Lower leg skin (tissue), 4 donors: ENCODE measurements at regions not wholly inside any gene's neighbourhood (a gene's known extent, or its start where the extent isn't known, plus 50 kb on each side); places are given as distances from the start of the nearest gene placed in this dataset.
"Not testable (repeated sequence)": the region's sequence is repeated elsewhere in the genome, so short reads cannot be mapped to it uniquely, and the experiment has no call there.

Experiments used
- DNase-seq, 2 donors: peaks; one replicate each; pipeline ENCODE4 v3.0.0-alpha.2; 2019; ENCODE audit warnings: low spot score in 2 of 2
- H3K4me3 ChIP-seq: fragments of 200-600 bp; sonication (generic); 2 replicates; pipeline ENCODE4 v1.5.1; 2017; ENCODE audit warnings: mild to moderate bottlenecking, low read depth; ENCODE audit not compliant: poor library complexity, severe bottlenecking
- POLR2A ChIP-seq, 2 donors: fragments of 450-650 bp; IDR thresholded peaks; one replicate each; pipeline ENCODE4 v1.6.1; 2016 to 2017; ENCODE audit warnings: antibody characterized with exemption in 2 of 2, mild to moderate bottlenecking in 1 of 2, moderate library complexity in 1 of 2
- WGBS, 2 donors: methylation state at CpG; one replicate each; pipeline ENCODE4 v1.1.5; 2018; 5-methylcytosine and 5-hydroxymethylcytosine counted together
- intact Hi-C: fragments of 100-400 bp; cut with DNase I; formaldehyde crosslinking; loops from one replicate; pipeline ENCODE4 v1.15.0; 2023; ENCODE audit warnings: low total_unique reads
- TF ChIP-seq, protein P1 (sequence below), 3 donors: fragments of 450-650 bp; IDR thresholded peaks; one replicate each; pipeline ENCODE4 v1.5.1; 2016; ENCODE audit warnings: antibody characterized with exemption in 3 of 3, mild to moderate bottlenecking in 3 of 3, moderate library complexity in 2 of 3

DNA sequence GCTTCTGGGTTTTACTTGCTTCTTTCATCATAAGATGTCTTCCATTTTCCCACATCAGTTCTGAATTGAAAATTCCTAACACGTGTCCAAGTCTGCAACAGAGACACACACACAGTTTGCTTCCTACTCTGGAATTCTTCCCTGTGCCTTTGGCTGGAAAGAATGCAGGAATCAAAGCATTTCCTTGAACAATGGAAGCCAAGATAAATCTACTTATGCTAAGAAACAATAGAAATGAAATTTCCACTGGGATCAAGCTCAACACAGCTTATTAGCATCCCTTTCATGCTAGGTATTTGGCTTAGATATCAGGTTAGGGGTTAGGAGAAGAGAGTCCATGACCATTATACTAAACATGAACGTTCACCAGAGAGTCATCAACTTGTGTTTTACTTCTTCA, 101.1 kb upstream of the SCAF8 start:
- WGBS, 2 donors, result 29 to 34% methylated on average over 2 of the region's 2 CpGs
- TF ChIP-seq, protein P1, sequence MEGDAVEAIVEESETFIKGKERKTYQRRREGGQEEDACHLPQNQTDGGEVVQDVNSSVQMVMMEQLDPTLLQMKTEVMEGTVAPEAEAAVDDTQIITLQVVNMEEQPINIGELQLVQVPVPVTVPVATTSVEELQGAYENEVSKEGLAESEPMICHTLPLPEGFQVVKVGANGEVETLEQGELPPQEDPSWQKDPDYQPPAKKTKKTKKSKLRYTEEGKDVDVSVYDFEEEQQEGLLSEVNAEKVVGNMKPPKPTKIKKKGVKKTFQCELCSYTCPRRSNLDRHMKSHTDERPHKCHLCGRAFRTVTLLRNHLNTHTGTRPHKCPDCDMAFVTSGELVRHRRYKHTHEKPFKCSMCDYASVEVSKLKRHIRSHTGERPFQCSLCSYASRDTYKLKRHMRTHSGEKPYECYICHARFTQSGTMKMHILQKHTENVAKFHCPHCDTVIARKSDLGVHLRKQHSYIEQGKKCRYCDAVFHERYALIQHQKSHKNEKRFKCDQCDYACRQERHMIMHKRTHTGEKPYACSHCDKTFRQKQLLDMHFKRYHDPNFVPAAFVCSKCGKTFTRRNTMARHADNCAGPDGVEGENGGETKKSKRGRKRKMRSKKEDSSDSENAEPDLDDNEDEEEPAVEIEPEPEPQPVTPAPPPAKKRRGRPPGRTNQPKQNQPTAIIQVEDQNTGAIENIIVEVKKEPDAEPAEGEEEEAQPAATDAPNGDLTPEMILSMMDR (IDR thresholded peaks at IDR 0.05), result no peak
- TF ChIP-seq POLR2A (IDR thresholded peaks at IDR 0.05), result no peak
- intact Hi-C loops, result no loop called here
- DNase-seq, result no peak
- no peak overlapping the region for H3K4me3 ChIP-seq

DNA sequence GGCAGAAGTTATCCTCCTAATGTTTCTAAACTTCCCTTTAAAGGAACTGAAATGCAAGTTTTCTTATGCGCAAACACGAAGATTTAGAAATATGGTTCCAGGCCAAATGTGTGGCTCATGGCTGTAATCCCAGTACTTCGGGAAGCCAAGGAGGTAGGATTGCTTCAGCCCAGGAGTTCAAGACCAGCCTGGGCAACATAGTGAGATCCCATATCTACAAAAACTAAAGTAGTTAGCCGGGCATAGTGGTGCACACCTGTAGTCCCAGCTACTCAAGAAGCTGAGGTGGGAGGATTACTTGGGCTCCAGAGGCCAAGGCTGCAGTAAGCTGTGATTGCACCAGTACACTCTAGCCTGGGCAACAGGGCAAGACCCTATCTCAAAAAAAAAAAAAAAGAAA, 95.8 kb upstream of the SCAF8 start:
- intact Hi-C loops, result no loop called here
- DNase-seq, result no peak
- WGBS, 2 donors, result 85 to 88% methylated on average over 4 of the region's 4 CpGs
- no peak for TF ChIP-seq POLR2A (IDR thresholded peaks at IDR 0.05)
- TF ChIP-seq, protein P1 (IDR thresholded peaks at IDR 0.05), result no peak
- no peak overlapping the region for H3K4me3 ChIP-seq

DNA sequence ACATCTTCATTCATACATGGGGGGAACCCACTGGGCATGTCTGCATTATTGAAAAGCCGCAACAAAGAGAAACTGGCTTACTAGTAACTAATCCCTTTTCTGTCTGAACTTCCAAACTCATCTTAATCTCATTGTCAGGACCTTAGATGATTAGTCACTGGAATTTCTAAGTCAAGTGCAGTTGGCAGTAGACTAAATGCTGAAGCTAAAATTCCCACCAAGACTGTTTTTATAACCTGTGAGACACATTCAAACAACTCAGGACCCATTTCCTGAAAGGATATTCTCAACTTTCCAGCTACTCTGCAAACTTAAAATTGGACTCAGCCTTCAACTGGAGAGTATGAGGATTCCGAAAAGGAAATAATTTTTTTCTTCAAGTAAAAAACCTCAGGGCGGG, 94.8 kb upstream of the SCAF8 start:
- TF ChIP-seq, protein P1 (IDR thresholded peaks at IDR 0.05), result no peak
- no peak for TF ChIP-seq POLR2A (IDR thresholded peaks at IDR 0.05)
- H3K4me3 ChIP-seq, result no peak overlapping the region
- intact Hi-C loops, result no loop called here
- DNase-seq, result no peak
- 62 to 71% methylated on average over 3 of the region's 3 CpGs for WGBS, 2 donors

DNA sequence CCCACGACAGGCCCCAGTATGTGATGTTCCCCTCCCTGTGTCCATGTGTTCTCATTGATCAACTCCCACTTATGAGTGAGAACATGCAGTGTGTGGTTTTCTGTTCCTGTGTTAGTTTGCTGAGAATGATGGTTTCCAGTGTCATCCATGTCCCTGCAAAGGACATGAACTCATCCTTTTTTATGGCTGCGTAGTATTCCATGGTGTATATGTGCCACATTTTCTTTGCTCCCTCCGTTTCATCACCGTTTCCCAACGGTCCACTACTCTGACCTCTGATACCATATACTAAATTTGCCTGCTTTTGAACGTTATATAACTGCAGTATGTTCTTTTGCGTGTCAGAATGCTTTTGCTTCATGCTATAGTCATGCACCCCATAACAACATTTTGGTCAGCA, 94.0 kb upstream of the SCAF8 start:
- intact Hi-C loops, DNase-seq, H3K4me3 ChIP-seq: not testable (repeated sequence)
- 90 to 92% methylated on average over 7 of the region's 7 CpGs for WGBS, 2 donors

DNA sequence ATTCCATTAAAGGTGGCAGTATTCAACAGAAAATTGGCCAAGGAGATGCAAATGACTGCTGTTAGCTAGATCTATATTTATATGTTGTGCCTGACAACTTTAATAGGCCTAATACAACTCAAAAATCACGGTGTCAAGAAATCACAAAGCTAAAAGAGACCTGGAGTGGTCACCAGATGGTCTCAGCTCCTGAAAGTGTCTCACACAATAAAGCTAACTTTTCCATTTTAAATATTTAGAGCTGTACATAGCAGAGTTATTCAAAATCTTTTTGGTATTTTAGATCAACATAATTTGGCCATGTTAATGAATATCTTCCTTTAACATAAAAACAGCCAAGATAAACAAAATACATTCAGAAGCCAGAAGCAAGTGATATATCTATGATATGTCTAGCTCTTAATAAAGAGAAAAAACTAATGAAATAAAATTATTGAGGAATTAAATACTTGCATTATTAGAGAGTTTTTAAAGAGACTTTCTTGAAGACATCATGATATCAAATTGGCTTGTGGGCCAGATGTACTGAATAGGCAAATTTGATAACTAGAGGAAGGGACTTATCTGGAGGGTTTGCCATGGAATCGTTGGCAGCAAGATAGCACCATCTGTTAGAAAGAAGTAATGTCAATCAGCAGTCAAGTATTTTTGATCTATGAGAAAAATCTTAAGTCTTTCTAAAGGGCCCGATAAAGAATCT, 84.9 kb upstream of the SCAF8 start:
- TF ChIP-seq POLR2A (IDR thresholded peaks at IDR 0.05), result no peak
- TF ChIP-seq, protein P1 (IDR thresholded peaks at IDR 0.05), result no peak
- DNase-seq, result no peak
- no peak overlapping the region for H3K4me3 ChIP-seq
- intact Hi-C loops, result no loop called here
- WGBS, 2 donors, result 47 to 63% methylated on average over 3 of the region's 3 CpGs

DNA sequence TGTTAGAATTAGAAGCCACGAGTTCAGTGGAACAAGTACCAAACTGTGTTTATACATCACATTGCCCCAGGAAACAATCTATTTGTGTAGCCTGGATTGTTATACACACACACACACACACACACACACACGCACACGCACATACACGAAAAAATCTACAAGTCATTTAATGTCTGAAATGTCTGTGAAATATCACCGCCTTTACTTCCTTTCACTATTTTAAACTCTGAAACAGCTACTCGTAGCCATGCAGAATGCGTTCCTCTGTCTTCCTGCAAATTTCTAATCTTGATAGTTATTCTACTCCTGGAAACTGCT, 84.4 kb upstream of the SCAF8 start:
- intact Hi-C loops, result no loop called here
- no peak for DNase-seq
- 71 to 79% methylated on average over 7 of the region's 7 CpGs for WGBS, 2 donors
- H3K4me3 ChIP-seq, result no peak overlapping the region
- TF ChIP-seq, protein P1 (IDR thresholded peaks at IDR 0.05), result no peak
- no peak for TF ChIP-seq POLR2A (IDR thresholded peaks at IDR 0.05)
